ENCODE measurements at regions not wholly inside any gene's neighbourhood (a gene's known extent, or its start where the extent isn't known, plus 50 kb on each side); places are given as distances from the start of the nearest gene placed in this dataset.

GRCh38 chr3:95449841-95450240 is 1364.6 kb upstream of the EPHA6 start:
- Mint-ChIP-seq H3K4me1 (no peaks in the 10 kb centered on the region), H3K4me3 (no peak overlapping the region), H3K9me3 (no peaks in the 10 kb centered on the region), H3K27me3 (ENCODE audit: low read depth) (no peaks in the 10 kb centered on the region), H3K27ac (no peak overlapping the region), H3K36me3 (no peaks in the 10 kb centered on the region)
- POLR2A ChIA-PET: no interaction called here
- no peak for DNase-seq (ENCODE audit: low spot score)
- no peak for TF ChIP-seq FOXK1 (CRISPR knock-in tag; IDR thresholded peaks at IDR 0.05)
- no peak for TF ChIP-seq ZNF423 (CRISPR knock-in tag; IDR thresholded peaks at IDR 0.05)
- CTCF ChIA-PET: no interaction called here
- ATAC-seq: no peak

GRCh38 chr3:95453242-95453641 is 1361.2 kb upstream of the EPHA6 start:
- no peak overlapping the region for H3K4me3 Mint-ChIP-seq
- no peak overlapping the region for H3K27ac Mint-ChIP-seq
- ATAC-seq (no peak), DNase-seq (ENCODE audit: low spot score) (no peak)
- POLR2A ChIA-PET: no interaction called here
- H3K27me3 Mint-ChIP-seq (ENCODE audit: low read depth): no peaks in the 10 kb centered on the region
- 0 out of 2 replicates have a peak, but pooled peaks cover 4% of the 10 kb centered on the region for H3K9me3 Mint-ChIP-seq
- CTCF ChIA-PET: no interaction called here
- no peaks in the 10 kb centered on the region for H3K4me1 Mint-ChIP-seq
- no peaks in the 10 kb centered on the region for H3K36me3 Mint-ChIP-seq
- TF ChIP-seq MYBL2 (CRISPR knock-in tag; IDR thresholded peaks at IDR 0.05) (no peak), ZNF425 (CRISPR knock-in tag; conservative IDR thresholded peaks at IDR 0.05) (no peak), NR1H2 (CRISPR knock-in tag; IDR thresholded peaks at IDR 0.05) (no peak), ATF6 (CRISPR knock-in tag; IDR thresholded peaks at IDR 0.05) (no peak), ZNF121 (CRISPR knock-in tag; IDR thresholded peaks at IDR 0.05) (no peak), SOX15 (CRISPR knock-in tag; IDR thresholded peaks at IDR 0.05) (no peak), EMX1 (CRISPR knock-in tag; IDR thresholded peaks at IDR 0.05) (no peak), ZNF396 (CRISPR knock-in tag; IDR thresholded peaks at IDR 0.05; ENCODE audit: borderline replicate concordance) (no peak), ESRRA (CRISPR knock-in tag; IDR thresholded peaks at IDR 0.05; ENCODE audit: borderline replicate concordance) (no peak), ZNF281 (CRISPR knock-in tag; IDR thresholded peaks at IDR 0.05) (no peak), ZNF671 (CRISPR knock-in tag; IDR thresholded peaks at IDR 0.05) (no peak), CREM (CRISPR knock-in tag; IDR thresholded peaks at IDR 0.05) (no peak), SMAD4 (CRISPR knock-in tag; IDR thresholded peaks at IDR 0.05) (no peak), MAX (CRISPR knock-in tag; IDR thresholded peaks at IDR 0.05) (no peak), ZNF138 (CRISPR knock-in tag; conservative IDR thresholded peaks at IDR 0.05) (no peak), IRF1 (CRISPR knock-in tag; IDR thresholded peaks at IDR 0.05) (no peak), AR (CRISPR knock-in tag; IDR thresholded peaks at IDR 0.05) (no peak), OVOL2 (CRISPR knock-in tag; IDR thresholded peaks at IDR 0.05; ENCODE audit: borderline replicate concordance) (no peak)

Measured in WTC11 (cell line).